SK-N-SH treated with all-trans-retinoic acid at 6 μM for 48 hours (cell line): ENCODE measurements at regions not wholly inside any gene's neighbourhood (a gene's known extent, or its start where the extent isn't known, plus 50 kb on each side); places are given as distances from the start of the nearest gene placed in this dataset.

Source experiments
- ATAC-seq: fragments of 200-7000 bp; cut with Tn5 transposase; 3 replicates; pipeline ENCODE4 v1.9.1; 2020; ENCODE audit warnings: mild to moderate bottlenecking, moderate library complexity
- ARNTL ChIP-seq: fragments of 450-650 bp; formaldehyde crosslinking; IDR thresholded peaks from 2 replicates; pipeline ENCODE4 v1.5.0; 2020; ENCODE audit warnings: low read depth, mild to moderate bottlenecking, moderate library complexity, borderline replicate concordance
- BACH2 ChIP-seq: fragments of 250-450 bp; sonication (Bioruptor Pico); IDR thresholded peaks from 2 replicates; pipeline ENCODE4 v1.9.0; 2021; ENCODE audit warnings: mild to moderate bottlenecking, borderline replicate concordance
- CSDC2 ChIP-seq: fragments of 250-450 bp; sonication (Bioruptor Pico); IDR thresholded peaks from 2 replicates; pipeline ENCODE4 v1.5.0; 2020; ENCODE audit warnings: mild to moderate bottlenecking, moderate library complexity
- CSRNP3 ChIP-seq: fragments of 250-450 bp; sonication (Bioruptor Pico); IDR thresholded peaks from 2 replicates; pipeline ENCODE4 v1.5.1; 2021; ENCODE audit warnings: mild to moderate bottlenecking, moderate library complexity
- ESRRG ChIP-seq: fragments of 250-450 bp; sonication (Bioruptor Pico); IDR thresholded peaks from 2 replicates; pipeline ENCODE4 v1.6.1; 2021; ENCODE audit warnings: mild to moderate bottlenecking
- GLIS3 ChIP-seq: fragments of 250-450 bp; sonication (Bioruptor Pico); IDR thresholded peaks from 2 replicates; pipeline ENCODE4 v1.5.0; 2020; ENCODE audit warnings: mild to moderate bottlenecking, moderate library complexity
- OSR1 ChIP-seq: fragments of 250-450 bp; sonication (Bioruptor Pico); IDR thresholded peaks from 2 replicates; pipeline ENCODE4 v1.8.0; 2022; ENCODE audit warnings: moderate library complexity, mild to moderate bottlenecking, inconsistent platforms
- PATZ1 ChIP-seq: fragments of 250-450 bp; sonication (Bioruptor Pico); IDR thresholded peaks from 2 replicates; pipeline ENCODE4 v1.8.0; 2020; ENCODE audit warnings: mild to moderate bottlenecking, moderate library complexity, borderline replicate concordance
- POU6F1 ChIP-seq: fragments of 250-450 bp; sonication (Bioruptor Pico); IDR thresholded peaks from 2 replicates; pipeline ENCODE4 v1.8.0; 2021; ENCODE audit warnings: low read depth, mild to moderate bottlenecking, moderate library complexity, borderline replicate concordance
- PPARA ChIP-seq: fragments of 250-450 bp; sonication (Bioruptor Pico); IDR thresholded peaks from 2 replicates; pipeline ENCODE4 v1.5.0; 2020; ENCODE audit warnings: mild to moderate bottlenecking, borderline replicate concordance
- RARB ChIP-seq: fragments of 250-450 bp; sonication (Bioruptor Pico); IDR thresholded peaks from 2 replicates; pipeline ENCODE4 v1.8.0; 2021; ENCODE audit warnings: mild to moderate bottlenecking, moderate library complexity
- SNAI2 ChIP-seq: fragments of 250-450 bp; sonication (Bioruptor Pico); IDR thresholded peaks from 2 replicates; pipeline ENCODE4 v1.5.0; 2020; ENCODE audit warnings: mild to moderate bottlenecking, moderate library complexity
- TCF4 ChIP-seq: fragments of 250-450 bp; sonication (Bioruptor Pico); IDR thresholded peaks from 2 replicates; pipeline ENCODE4 v1.8.0; 2021; ENCODE audit warnings: mild to moderate bottlenecking, moderate library complexity, borderline replicate concordance
- TOX ChIP-seq: fragments of 250-450 bp; sonication (Bioruptor Pico); IDR thresholded peaks from 2 replicates; pipeline ENCODE4 v1.8.0; 2021; ENCODE audit warnings: mild to moderate bottlenecking, moderate library complexity, borderline replicate concordance
- TSHZ2 ChIP-seq: fragments of 250-450 bp; sonication (Bioruptor Pico); IDR thresholded peaks from 2 replicates; pipeline ENCODE4 v1.5.0; 2020; ENCODE audit warnings: mild to moderate bottlenecking, moderate library complexity
- ZC3H10 ChIP-seq: fragments of 250-450 bp; sonication (Bioruptor Pico); IDR thresholded peaks from 2 replicates; pipeline ENCODE4 v1.5.1; 2021; ENCODE audit warnings: mild to moderate bottlenecking, moderate library complexity
- ZFP3 ChIP-seq: fragments of 250-450 bp; sonication (Bioruptor Pico); IDR thresholded peaks from 2 replicates; pipeline ENCODE4 v1.5.0; 2020; ENCODE audit warnings: mild to moderate bottlenecking, moderate library complexity
- ZFP30 ChIP-seq: fragments of 450-650 bp; formaldehyde crosslinking; IDR thresholded peaks from 2 replicates; pipeline ENCODE4 v1.5.0; 2022; ENCODE audit warnings: mild to moderate bottlenecking, moderate library complexity
- ZNF565 ChIP-seq: fragments of 450-650 bp; formaldehyde crosslinking; conservative IDR thresholded peaks from 2 replicates; pipeline ENCODE4 v1.5.0; 2020; ENCODE audit warnings: low read depth, mild to moderate bottlenecking, moderate library complexity
- TF ChIP-seq, protein P1 (sequence below): fragments of 250-450 bp; sonication (Bioruptor Pico); IDR thresholded peaks from 2 replicates; pipeline ENCODE4 v1.5.1; 2020; ENCODE audit warnings: low read depth, mild to moderate bottlenecking, moderate library complexity

DNA sequence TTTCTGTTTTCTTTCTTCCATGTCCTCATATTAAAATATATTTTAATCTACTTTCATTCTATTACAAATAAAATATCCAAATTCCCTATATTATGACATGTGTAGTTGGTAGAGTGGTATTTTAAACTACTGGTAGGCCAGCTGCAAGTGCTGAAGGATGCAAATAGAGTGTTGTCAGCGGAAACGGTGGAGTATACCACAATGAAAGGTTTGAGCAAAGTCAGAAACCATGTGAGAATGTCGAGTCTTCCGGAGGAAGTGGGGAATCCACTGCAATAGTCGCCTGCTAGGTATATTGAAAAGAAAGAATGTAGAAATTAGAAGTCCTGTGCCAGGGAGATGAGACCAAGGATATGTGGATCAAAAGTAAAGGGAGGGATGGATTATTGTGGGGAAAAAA is 373.9 kb downstream of the DSEL start:
- ATAC-seq: no peak
- TF ChIP-seq ESRRG (CRISPR knock-in tag): no peak
- TF ChIP-seq ZNF565: no peak
- TF ChIP-seq GLIS3 (CRISPR knock-in tag): no peak
- no peak for TF ChIP-seq ZC3H10 (CRISPR knock-in tag)
- no peak for TF ChIP-seq CSRNP3 (CRISPR knock-in tag)
- TF ChIP-seq ARNTL (CRISPR knock-in tag): no peak
- TF ChIP-seq TSHZ2 (CRISPR knock-in tag): no peak
- TF ChIP-seq POU6F1 (CRISPR knock-in tag): no peak
- TF ChIP-seq PPARA (CRISPR knock-in tag): no peak
- no peak for TF ChIP-seq BACH2 (CRISPR knock-in tag)
- TF ChIP-seq TCF4 (CRISPR knock-in tag): no peak
- TF ChIP-seq TOX (CRISPR knock-in tag): no peak
- no peak for TF ChIP-seq PATZ1
- TF ChIP-seq RARB (CRISPR knock-in tag): no peak
- TF ChIP-seq OSR1 (CRISPR knock-in tag): no peak
- TF ChIP-seq SNAI2: no peak
- no peak for TF ChIP-seq CSDC2
- TF ChIP-seq, protein P1, sequence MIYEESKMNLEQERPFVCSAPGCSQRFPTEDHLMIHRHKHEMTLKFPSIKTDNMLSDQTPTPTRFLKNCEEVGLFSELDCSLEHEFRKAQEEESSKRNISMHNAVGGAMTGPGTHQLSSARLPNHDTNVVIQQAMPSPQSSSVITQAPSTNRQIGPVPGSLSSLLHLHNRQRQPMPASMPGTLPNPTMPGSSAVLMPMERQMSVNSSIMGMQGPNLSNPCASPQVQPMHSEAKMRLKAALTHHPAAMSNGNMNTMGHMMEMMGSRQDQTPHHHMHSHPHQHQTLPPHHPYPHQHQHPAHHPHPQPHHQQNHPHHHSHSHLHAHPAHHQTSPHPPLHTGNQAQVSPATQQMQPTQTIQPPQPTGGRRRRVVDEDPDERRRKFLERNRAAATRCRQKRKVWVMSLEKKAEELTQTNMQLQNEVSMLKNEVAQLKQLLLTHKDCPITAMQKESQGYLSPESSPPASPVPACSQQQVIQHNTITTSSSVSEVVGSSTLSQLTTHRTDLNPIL (CRISPR knock-in tag): no peak

DNA sequence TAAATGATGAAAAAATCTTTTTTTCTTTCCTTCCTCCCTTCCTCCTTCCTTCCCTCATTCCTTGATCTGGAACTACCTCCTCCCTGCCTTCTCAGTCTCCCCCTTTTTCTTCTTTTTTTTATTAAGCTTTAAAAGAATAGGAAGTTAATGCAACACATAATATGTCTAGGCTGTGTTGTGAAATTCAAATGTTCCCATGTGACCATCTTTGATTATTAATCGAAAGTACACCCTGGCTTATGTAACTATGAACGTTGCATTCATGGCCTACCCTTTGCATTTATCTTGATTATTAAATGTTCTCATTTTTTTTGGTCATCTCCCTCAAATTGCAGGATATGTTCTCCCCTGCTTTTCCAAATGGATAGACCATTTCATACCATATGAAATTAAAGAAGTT is 376.0 kb downstream of the DSEL start:
- no peak for ATAC-seq
- TF ChIP-seq CSDC2 (no peak), ZFP30 (CRISPR knock-in tag) (no peak)

GRCh38 chr18:67139899-67140298 is 376.6 kb downstream of the DSEL start:
- no peak for ATAC-seq
- TF ChIP-seq TOX (CRISPR knock-in tag): no peak
- TF ChIP-seq, protein P1 (CRISPR knock-in tag): no peak
- TF ChIP-seq PPARA (CRISPR knock-in tag): no peak
- no peak for TF ChIP-seq SNAI2
- no peak for TF ChIP-seq TCF4 (CRISPR knock-in tag)
- TF ChIP-seq ARNTL (CRISPR knock-in tag): no peak
- no peak for TF ChIP-seq ZFP30 (CRISPR knock-in tag)
- TF ChIP-seq ZFP3 (CRISPR knock-in tag): no peak
- TF ChIP-seq RARB (CRISPR knock-in tag): no peak
- TF ChIP-seq OSR1 (CRISPR knock-in tag): no peak
